ENCODE measurements at regions not wholly inside any gene's neighbourhood (a gene's known extent, or its start where the extent isn't known, plus 50 kb on each side); places are given as distances from the start of the nearest gene placed in this dataset.

GRCh38 chr4:163781726-163782125 is 287.2 kb downstream of the TMA16 start:
- TF ChIP-seq CTCF (IDR thresholded peaks at IDR 0.05) (no peak), EZH2phosphoT487 (IDR thresholded peaks at IDR 0.05) (no peak), EZH2 (IDR thresholded peaks at IDR 0.05) (no peak)
